ENCODE measurements at regions not wholly inside any gene's neighbourhood (a gene's known extent, or its start where the extent isn't known, plus 50 kb on each side); places are given as distances from the start of the nearest gene placed in this dataset.

GRCh38 chr10:108427146-108427545, 1262.6 kb upstream of the SORCS1 start:
- DNase-seq (ENCODE audit: low spot score in 2 of 2) (no peak), ATAC-seq (no peak)
- H3K27ac Mint-ChIP-seq = no peak overlapping the region
- no peaks in the 10 kb centered on the region for H3K36me3 Mint-ChIP-seq
- H3K4me1 Mint-ChIP-seq = no peaks in the 10 kb centered on the region
- H3K4me3 Mint-ChIP-seq = no peak overlapping the region
- peaks cover 16% of the 10 kb centered on the region for H3K9me3 Mint-ChIP-seq

GRCh38 chr10:108425283-108425964, 1260.9 kb upstream of the SORCS1 start:
- H3K9me3 Mint-ChIP-seq = peaks cover 13% of the 10 kb centered on the region
- H3K27ac Mint-ChIP-seq = no peak overlapping the region
- H3K4me3 Mint-ChIP-seq = no peak overlapping the region
- H3K36me3 Mint-ChIP-seq = no peaks in the 10 kb centered on the region
- no peak for DNase-seq (ENCODE audit: low spot score in 2 of 2)
- no peaks in the 10 kb centered on the region for H3K4me1 Mint-ChIP-seq
- no peak for ATAC-seq

GRCh38 chr10:108424656-108425055, 1260.2 kb upstream of the SORCS1 start:
- ATAC-seq (no peak), DNase-seq (ENCODE audit: low spot score in 2 of 2) (no peak)
- H3K9me3 Mint-ChIP-seq = peaks cover 9% of the 10 kb centered on the region
- no peak overlapping the region for H3K27ac Mint-ChIP-seq
- H3K4me1 Mint-ChIP-seq = no peaks in the 10 kb centered on the region
- no peak overlapping the region for H3K4me3 Mint-ChIP-seq
- H3K36me3 Mint-ChIP-seq = no peaks in the 10 kb centered on the region

GRCh38 chr10:108422286-108422685, 1257.8 kb upstream of the SORCS1 start:
- H3K4me3 Mint-ChIP-seq = no peak overlapping the region
- H3K27ac Mint-ChIP-seq = no peak overlapping the region

GRCh38 chr10:108421266-108421665, 1256.8 kb upstream of the SORCS1 start:
- Mint-ChIP-seq H3K27ac (no peak overlapping the region), H3K4me3 (no peak overlapping the region), H3K4me1 (no peaks in the 10 kb centered on the region), H3K36me3 (no peaks in the 10 kb centered on the region), H3K9me3 (peaks cover 9% of the 10 kb centered on the region)
- ATAC-seq (no peak), DNase-seq (ENCODE audit: low spot score in 2 of 2) (no peak)

More at GRCh38 chr10:108422286-108422685, 1257.8 kb upstream of the SORCS1 start:
- no peaks in the 10 kb centered on the region for H3K4me1 Mint-ChIP-seq
- peaks cover 7% of the 10 kb centered on the region for H3K9me3 Mint-ChIP-seq
- ATAC-seq = no peak
- no peak for DNase-seq (ENCODE audit: low spot score in 2 of 2)
- H3K36me3 Mint-ChIP-seq = no peaks in the 10 kb centered on the region

- peaks cover 9% of the 10 kb centered on the region for H3K9me3 Mint-ChIP-seq
- no peak overlapping the region for H3K4me3 Mint-ChIP-seq
- H3K36me3 Mint-ChIP-seq = no peaks in the 10 kb centered on the region
- ATAC-seq (no peak), DNase-seq (ENCODE audit: low spot score in 2 of 2) (no peak)
- H3K27ac Mint-ChIP-seq = no peak overlapping the region
- H3K4me1 Mint-ChIP-seq = no peaks in the 10 kb centered on the region
These were observed 1249.4 kb upstream of the SORCS1 start for GRCh38 chr10:108413954-108414353.

- DNase-seq (ENCODE audit: low spot score in 2 of 2) (no peak), ATAC-seq (no peak)
- Mint-ChIP-seq H3K9me3 (peaks cover 9% of the 10 kb centered on the region), H3K4me3 (no peak overlapping the region), H3K36me3 (no peaks in the 10 kb centered on the region), H3K27ac (no peak overlapping the region), H3K4me1 (no peaks in the 10 kb centered on the region)
These were observed 1247.8 kb upstream of the SORCS1 start for GRCh38 chr10:108412323-108412722.

- DNase-seq (ENCODE audit: low spot score in 2 of 2) (no peak), ATAC-seq (no peak)
- H3K4me1 Mint-ChIP-seq = no peaks in the 10 kb centered on the region
- no peak overlapping the region for H3K27ac Mint-ChIP-seq
- H3K4me3 Mint-ChIP-seq = no peak overlapping the region
- H3K9me3 Mint-ChIP-seq = peaks cover 9% of the 10 kb centered on the region
- H3K36me3 Mint-ChIP-seq = no peaks in the 10 kb centered on the region
These were observed 1247.4 kb upstream of the SORCS1 start for GRCh38 chr10:108411894-108412293.

- H3K27ac Mint-ChIP-seq = no peak overlapping the region
- no peaks in the 10 kb centered on the region for H3K36me3 Mint-ChIP-seq
- peaks cover 7% of the 10 kb centered on the region for H3K9me3 Mint-ChIP-seq
- DNase-seq (ENCODE audit: low spot score in 2 of 2) = no peak
- ATAC-seq = no peak
- H3K4me3 Mint-ChIP-seq = no peak overlapping the region
- no peaks in the 10 kb centered on the region for H3K4me1 Mint-ChIP-seq
These were observed 1246.7 kb upstream of the SORCS1 start for GRCh38 chr10:108411206-108411605.

GRCh38 chr10:108410236-108410635, 1245.7 kb upstream of the SORCS1 start:
- no peak for ATAC-seq
- Mint-ChIP-seq H3K4me1 (no peaks in the 10 kb centered on the region), H3K4me3 (no peak overlapping the region), H3K36me3 (no peaks in the 10 kb centered on the region), H3K27ac (no peak overlapping the region), H3K9me3 (peaks cover 11% of the 10 kb centered on the region)
- DNase-seq (ENCODE audit: low spot score in 2 of 2) = no peak

GRCh38 chr10:108409306-108409705, 1244.8 kb upstream of the SORCS1 start:
- H3K27ac Mint-ChIP-seq = no peak overlapping the region
- ATAC-seq = no peak
- H3K36me3 Mint-ChIP-seq = no peaks in the 10 kb centered on the region
- H3K4me3 Mint-ChIP-seq = no peak overlapping the region
- no peak for DNase-seq (ENCODE audit: low spot score in 2 of 2)
- peaks cover 20% of the 10 kb centered on the region for H3K9me3 Mint-ChIP-seq
- H3K4me1 Mint-ChIP-seq = no peaks in the 10 kb centered on the region

GRCh38 chr10:108404155-108404554, 1239.6 kb upstream of the SORCS1 start:
- Mint-ChIP-seq H3K4me3 (no peak overlapping the region), H3K27ac (no peak overlapping the region), H3K4me1 (no peaks in the 10 kb centered on the region), H3K36me3 (no peaks in the 10 kb centered on the region), H3K9me3 (peaks cover 19% of the 10 kb centered on the region)
- DNase-seq (ENCODE audit: low spot score in 2 of 2) (no peak), ATAC-seq (no peak)

- Mint-ChIP-seq H3K27ac (no peak overlapping the region), H3K4me1 (no peaks in the 10 kb centered on the region), H3K36me3 (no peaks in the 10 kb centered on the region), H3K4me3 (no peak overlapping the region), H3K9me3 (peaks cover 24% of the 10 kb centered on the region)
- ATAC-seq (no peak), DNase-seq (ENCODE audit: low spot score in 2 of 2) (no peak)
These were observed 1235.0 kb upstream of the SORCS1 start for GRCh38 chr10:108399465-108399864.

GRCh38 chr10:108393089-108393488, 1228.6 kb upstream of the SORCS1 start:
- peaks cover 36% of the 10 kb centered on the region for H3K9me3 Mint-ChIP-seq
- DNase-seq (ENCODE audit: low spot score in 2 of 2) = no peak
- no peak overlapping the region for H3K27ac Mint-ChIP-seq
- H3K4me3 Mint-ChIP-seq = no peak overlapping the region
- no peaks in the 10 kb centered on the region for H3K36me3 Mint-ChIP-seq
- H3K4me1 Mint-ChIP-seq = no peaks in the 10 kb centered on the region
- no peak for ATAC-seq

- Mint-ChIP-seq H3K4me3 (no peak overlapping the region), H3K9me3 (peaks cover 35% of the 10 kb centered on the region), H3K4me1 (no peaks in the 10 kb centered on the region), H3K27ac (no peak overlapping the region), H3K36me3 (no peaks in the 10 kb centered on the region)
- ATAC-seq = no peak
- DNase-seq (ENCODE audit: low spot score in 2 of 2) = no peak
These were observed 1227.8 kb upstream of the SORCS1 start for GRCh38 chr10:108392286-108392685.

- peaks cover 29% of the 10 kb centered on the region for H3K9me3 Mint-ChIP-seq
- no peak overlapping the region for H3K4me3 Mint-ChIP-seq
- H3K36me3 Mint-ChIP-seq = no peaks in the 10 kb centered on the region
- H3K27ac Mint-ChIP-seq = no peak overlapping the region
- no peaks in the 10 kb centered on the region for H3K4me1 Mint-ChIP-seq
- DNase-seq (ENCODE audit: low spot score in 2 of 2) = no peak
- no peak for ATAC-seq
These were observed 1224.2 kb upstream of the SORCS1 start for GRCh38 chr10:108388706-108389105.

- Mint-ChIP-seq H3K4me3 (no peak overlapping the region), H3K4me1 (no peaks in the 10 kb centered on the region), H3K36me3 (no peaks in the 10 kb centered on the region), H3K27ac (no peak overlapping the region), H3K9me3 (peaks cover 28% of the 10 kb centered on the region)
- DNase-seq (ENCODE audit: low spot score in 2 of 2) (no peak), ATAC-seq (no peak)
These were observed 1221.5 kb upstream of the SORCS1 start for GRCh38 chr10:108385963-108386362.

All from stimulated activated effector memory CD8-positive, alpha-beta T cell treated with anti-CD3 and anti-CD28 coated beads, Interleukin-12 subunit alpha, Interleukin-12 subunit beta, amount 100 ng/mL, for 72 hours (primary cell).